Prostate gland (tissue), 2 donors: ENCODE measurements at regions not wholly inside any gene's neighbourhood (a gene's known extent, or its start where the extent isn't known, plus 50 kb on each side); places are given as distances from the start of the nearest gene placed in this dataset.

ENCODE experiments used
- DNase-seq: peaks from one replicate; pipeline ENCODE4 v3.0.0-alpha.2; 2019; ENCODE audit warnings: low spot score
- H3K27ac ChIP-seq, 2 donors: fragments of 200-600 bp; sonication (generic); 2 replicates each; pipeline ENCODE4 v1.5.1; 2017 to 2019
- H3K27me3 ChIP-seq: fragments of 200-600 bp; sonication (generic); replicated peaks from 2 replicates; pipeline ENCODE4 v1.5.1; 2019; ENCODE audit not compliant: insufficient read depth
- H3K36me3 ChIP-seq, 2 donors: fragments of 200-600 bp; sonication (generic); 1 replicate in 1 of 2; 2 replicates in 1 of 2; pipeline versions ENCODE4 v1.5.1 to v1.8.1; 2017 to 2019
- H3K4me1 ChIP-seq: fragments of 200-600 bp; sonication (generic); replicated peaks from 2 replicates; pipeline ENCODE4 v1.5.1; 2019
- H3K4me3 ChIP-seq, 2 donors: fragments of 200-600 bp; sonication (generic); 2 replicates each; pipeline ENCODE4 v1.5.1; 2017 to 2019
- H3K9me3 ChIP-seq: fragments of 200-600 bp; sonication (generic); 2 replicates; pipeline ENCODE4 v1.5.1; 2017
- CTCF ChIP-seq, 4 experiments: fragments of 200-600 bp in 2 of 4; fragments of 450-650 bp in 2 of 4; sonication (generic) in 2 of 4; IDR thresholded peaks; 1 replicate in 3 of 4; 2 replicates in 1 of 4; pipeline ENCODE4 v1.5.1; 2016 to 2019; ENCODE audit warnings: antibody characterized with exemption in 4 of 4, mild to moderate bottlenecking in 2 of 4, moderate library complexity in 2 of 4
- POLR2A ChIP-seq: fragments of 450-650 bp; IDR thresholded peaks from one replicate; pipeline ENCODE4 v1.6.1; 2016; ENCODE audit warnings: antibody characterized with exemption, mild to moderate bottlenecking
- POLR2AphosphoS5 ChIP-seq: sonication (generic); formaldehyde crosslinking; IDR thresholded peaks from one replicate; pipeline ENCODE4 v1.6.1; 2017; ENCODE audit warnings: antibody characterized with exemption
- WGBS: methylation state at CpG from one replicate; pipeline ENCODE4 v1.1.5; 2018; 5-methylcytosine and 5-hydroxymethylcytosine counted together
- intact Hi-C: fragments of 100-400 bp; cut with DNase I; formaldehyde crosslinking; loops from one replicate; pipeline ENCODE4 v1.14.2; 2022

- Histone ChIP-seq H3K27me3 (no peaks in the 10 kb centered on the region), H3K36me3 (no peaks in the 10 kb centered on the region), H3K9me3 (no peaks in the 10 kb centered on the region), H3K27ac (no peak overlapping the region), H3K4me3 (no peak overlapping the region), H3K4me1 (no peaks in the 10 kb centered on the region)
- TF ChIP-seq POLR2A (no peak), CTCF (IDR thresholded peaks at IDR 0.05) (no peak), POLR2AphosphoS5 (no peak)
- DNase-seq: no peak
- intact Hi-C loops: no loop called here
- WGBS: 64% methylated on average over 5 of the region's 5 CpGs
These were observed 652.3 kb upstream of the FTMT start for GRCh38 chr5:121199216-121199999.

DNA sequence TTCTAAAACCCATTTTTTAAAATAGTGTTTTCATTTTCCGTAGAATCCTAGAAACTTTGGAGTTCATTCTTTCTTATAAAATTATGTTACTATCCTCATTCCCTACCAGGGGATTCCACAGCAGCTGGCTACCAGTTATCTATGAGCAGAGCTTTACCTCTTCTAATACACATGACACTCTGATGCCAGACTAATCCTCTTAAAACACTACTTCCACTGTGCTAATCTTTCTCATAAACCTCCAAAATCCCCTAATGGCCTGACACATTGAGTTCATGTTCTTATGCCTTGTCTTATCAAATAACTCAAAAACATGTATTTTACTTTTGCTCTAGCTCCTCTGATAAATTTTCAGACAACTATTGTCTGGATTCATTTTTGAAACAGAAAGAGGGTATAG lies 633.6 kb upstream of the FTMT start:
- no peak for DNase-seq
- Histone ChIP-seq H3K9me3 (no peaks in the 10 kb centered on the region), H3K27ac (no peak overlapping the region), H3K36me3 (no peaks in the 10 kb centered on the region), H3K27me3 (no peaks in the 10 kb centered on the region), H3K4me3 (no peak overlapping the region), H3K4me1 (no peaks in the 10 kb centered on the region)
- intact Hi-C loops: no loop called here
- TF ChIP-seq POLR2AphosphoS5: no peak
- TF ChIP-seq CTCF (IDR thresholded peaks at IDR 0.05): no peak
- no peak for TF ChIP-seq POLR2A
- WGBS: 97% methylated on average over 1 of the region's 1 CpG

DNA sequence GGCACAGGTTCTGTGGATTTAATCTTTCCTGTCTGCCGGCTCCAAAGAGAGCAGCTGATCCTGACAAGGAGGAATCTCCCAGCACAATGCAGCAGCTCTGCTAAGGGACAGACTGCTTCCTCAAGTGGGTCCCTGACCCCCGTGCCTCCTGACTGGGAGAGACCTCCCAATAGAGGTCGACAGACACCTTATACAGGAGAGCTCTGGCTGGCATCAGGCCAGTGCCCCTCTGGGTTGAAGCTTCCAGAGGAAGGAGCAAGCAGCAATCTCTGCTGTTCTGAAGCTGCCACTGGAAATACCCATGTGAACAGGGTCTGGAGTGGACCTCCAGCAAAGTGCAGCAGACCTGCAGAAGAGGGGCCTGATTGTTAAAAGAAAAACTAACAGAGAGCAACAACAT lies 630.2 kb upstream of the FTMT start:
- TF ChIP-seq CTCF (IDR thresholded peaks at IDR 0.05): no peak
- TF ChIP-seq POLR2A: no peak
- no peak for TF ChIP-seq POLR2AphosphoS5
- Histone ChIP-seq H3K27ac (no peak overlapping the region), H3K4me1 (no peaks in the 10 kb centered on the region), H3K9me3 (no peaks in the 10 kb centered on the region), H3K36me3 (no peaks in the 10 kb centered on the region), H3K4me3 (no peak overlapping the region), H3K27me3 (no peaks in the 10 kb centered on the region)
- intact Hi-C loops: no loop called here
- WGBS: 87% methylated on average over 3 of the region's 3 CpGs
- no peak for DNase-seq

GRCh38 chr5:121226765-121227164 lies 624.9 kb upstream of the FTMT start:
- TF ChIP-seq CTCF (IDR thresholded peaks at IDR 0.05) (no peak), POLR2AphosphoS5 (no peak), POLR2A (no peak)
- Histone ChIP-seq H3K9me3 (no peaks in the 10 kb centered on the region), H3K4me3 (no peak overlapping the region), H3K36me3 (no peaks in the 10 kb centered on the region), H3K27me3 (no peaks in the 10 kb centered on the region), H3K4me1 (no peaks in the 10 kb centered on the region), H3K27ac (no peak overlapping the region)
- WGBS: 45% methylated on average over 2 of the region's 2 CpGs
- no peak for DNase-seq
- intact Hi-C loops: no loop called here

DNA sequence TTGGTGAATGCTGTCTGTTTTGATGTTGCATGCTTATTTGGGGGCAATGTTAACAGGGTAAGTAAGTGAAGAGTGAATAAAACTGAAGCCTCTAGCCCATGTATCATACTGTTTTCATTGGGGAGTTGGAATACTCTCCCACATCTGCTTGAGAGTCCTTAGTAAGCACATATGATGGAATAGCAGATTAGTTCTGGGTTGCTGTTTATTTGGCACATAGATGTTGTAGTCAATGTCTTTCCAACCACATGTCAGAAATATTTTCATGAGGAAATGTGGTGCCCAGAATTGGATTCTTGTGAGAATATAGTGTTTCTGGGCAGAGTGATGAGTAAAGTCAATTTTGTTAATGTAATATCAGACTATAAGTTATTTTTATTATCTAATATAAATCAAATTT lies 611.7 kb upstream of the FTMT start:
- TF ChIP-seq CTCF (IDR thresholded peaks at IDR 0.05): no peak
- no peak for TF ChIP-seq POLR2AphosphoS5
- no peak for TF ChIP-seq POLR2A
- intact Hi-C loops: no loop called here
- Histone ChIP-seq H3K4me3 (no peak overlapping the region), H3K9me3 (no peaks in the 10 kb centered on the region), H3K36me3 (no peaks in the 10 kb centered on the region), H3K27me3 (no peaks in the 10 kb centered on the region), H3K27ac (no peak overlapping the region), H3K4me1 (no peaks in the 10 kb centered on the region)
- no peak for DNase-seq
